HepG2 (cell line): ENCODE measurements at regions not wholly inside any gene's neighbourhood (a gene's known extent, or its start where the extent isn't known, plus 50 kb on each side); places are given as distances from the start of the nearest gene placed in this dataset.

Experiments
- CSRNP2 ChIP-seq: sonication (generic); formaldehyde crosslinking; conservative IDR thresholded peaks from 2 replicates; pipeline ENCODE4 v1.8.0; 2022; ENCODE audit warnings: low read depth, missing genetic modification reagents
- DMTF1 ChIP-seq: sonication (generic); formaldehyde crosslinking; IDR thresholded peaks from 2 replicates; pipeline ENCODE4 v1.4.0; 2020; ENCODE audit warnings: mild to moderate bottlenecking, missing genetic modification reagents
- FOXO1 ChIP-seq: sonication (generic); formaldehyde crosslinking; IDR thresholded peaks from 2 replicates; pipeline ENCODE4 v1.4.0; 2020; ENCODE audit warnings: missing genetic modification reagents
- JDP2 ChIP-seq: sonication (generic); formaldehyde crosslinking; IDR thresholded peaks from 2 replicates; pipeline ENCODE4 v1.8.1; 2022; ENCODE audit warnings: missing genetic modification reagents, borderline replicate concordance
- NONO ChIP-seq, 2 experiments: fragments of 450-650 bp in 1 of 2; sonication (generic) in 1 of 2; formaldehyde crosslinking in 1 of 2; IDR thresholded peaks in 1 of 2; conservative IDR thresholded peaks in 1 of 2; 2 replicates each; pipeline versions ENCODE4 v1.6.1 to v1.8.0; 2017 to 2022; ENCODE audit warnings: mild to moderate bottlenecking in 1 of 2, missing genetic modification reagents in 1 of 2, moderate library complexity in 1 of 2
- SOX13 ChIP-seq, 3 experiments: fragments of 450-650 bp in 1 of 3; sonication (generic) in 1 of 3; formaldehyde crosslinking in 1 of 3; IDR thresholded peaks in 2 of 3; conservative IDR thresholded peaks in 1 of 3; 2 replicates each; pipeline versions ENCODE4 v1.5.0 to v1.6.1; 2016 to 2020; ENCODE audit warnings: antibody characterized with exemption in 1 of 3, mild to moderate bottlenecking in 1 of 3, missing compliant biosample characterization in 1 of 3, missing genetic modification reagents in 1 of 3, moderate library complexity in 1 of 3
- TFE3 ChIP-seq: IDR thresholded peaks from 2 replicates; pipeline ENCODE4 v1.6.1; 2016
- ZNF619 ChIP-seq: sonication (generic); formaldehyde crosslinking; IDR thresholded peaks from 2 replicates; pipeline ENCODE4 v1.4.0; 2020; ENCODE audit warnings: mild to moderate bottlenecking, missing genetic modification reagents
- ZNF660 ChIP-seq: sonication (generic); formaldehyde crosslinking; IDR thresholded peaks from 2 replicates; pipeline ENCODE4 v1.5.1; 2020; ENCODE audit warnings: mild to moderate bottlenecking, low read depth, missing genetic modification reagents, borderline replicate concordance
- ZSCAN12 ChIP-seq: sonication (generic); formaldehyde crosslinking; IDR thresholded peaks from 2 replicates; pipeline ENCODE4 v1.9.0; 2021; ENCODE audit warnings: mild to moderate bottlenecking, missing genetic modification reagents
- TF ChIP-seq, protein P1 (sequence below): sonication (generic); formaldehyde crosslinking; IDR thresholded peaks from 2 replicates; pipeline ENCODE4 v1.4.0; 2020; ENCODE audit warnings: mild to moderate bottlenecking, missing genetic modification reagents, borderline replicate concordance
- TF ChIP-seq, protein P2 (sequence below): sonication (generic); formaldehyde crosslinking; IDR thresholded peaks from 2 replicates; pipeline ENCODE4 v1.9.0; 2021; ENCODE audit warnings: missing genetic modification reagents, borderline replicate concordance

GRCh38 chr3:194069421-194070219 lies 66.3 kb upstream of the HES1 start (continued):
- TF ChIP-seq NONO (IDR thresholded peaks at IDR 0.05) (no peak), NONO (CRISPR knock-in tag; conservative IDR thresholded peaks at IDR 0.05) (no peak), SOX13 (IDR thresholded peaks at IDR 0.05) (no peak), SOX13 (CRISPR knock-in tag; conservative IDR thresholded peaks at IDR 0.05 in 1 of 2, IDR thresholded peaks at IDR 0.05 in 1 of 2) (peak in 1 of 2 experiments; percentile 66; a peak in 1 of 4 replicates), ZSCAN12 (CRISPR knock-in tag) (no peak), JDP2 (CRISPR knock-in tag) (no peak), ZNF660 (CRISPR knock-in tag) (no peak), FOXO1 (peak; percentile 50; the same call in 1 of the 2 replicates), TFE3 (CRISPR knock-in tag) (no peak), DMTF1 (CRISPR knock-in tag) (no peak), ZNF619 (CRISPR knock-in tag) (no peak), CSRNP2 (CRISPR knock-in tag) (no peak)
- TF ChIP-seq, protein P1, sequence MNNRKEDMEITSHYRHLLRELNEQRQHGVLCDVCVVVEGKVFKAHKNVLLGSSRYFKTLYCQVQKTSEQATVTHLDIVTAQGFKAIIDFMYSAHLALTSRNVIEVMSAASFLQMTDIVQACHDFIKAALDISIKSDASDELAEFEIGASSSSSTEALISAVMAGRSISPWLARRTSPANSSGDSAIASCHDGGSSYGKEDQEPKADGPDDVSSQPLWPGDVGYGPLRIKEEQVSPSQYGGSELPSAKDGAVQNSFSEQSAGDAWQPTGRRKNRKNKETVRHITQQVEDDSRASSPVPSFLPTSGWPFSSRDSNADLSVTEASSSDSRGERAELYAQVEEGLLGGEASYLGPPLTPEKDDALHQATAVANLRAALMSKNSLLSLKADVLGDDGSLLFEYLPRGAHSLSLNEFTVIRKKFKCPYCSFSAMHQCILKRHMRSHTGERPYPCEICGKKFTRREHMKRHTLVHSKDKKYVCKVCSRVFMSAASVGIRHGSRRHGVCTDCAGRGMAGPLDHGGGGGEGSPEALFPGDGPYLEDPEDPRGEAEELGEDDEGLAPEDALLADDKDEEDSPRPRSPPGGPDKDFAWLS, result no peak
- TF ChIP-seq, protein P2, sequence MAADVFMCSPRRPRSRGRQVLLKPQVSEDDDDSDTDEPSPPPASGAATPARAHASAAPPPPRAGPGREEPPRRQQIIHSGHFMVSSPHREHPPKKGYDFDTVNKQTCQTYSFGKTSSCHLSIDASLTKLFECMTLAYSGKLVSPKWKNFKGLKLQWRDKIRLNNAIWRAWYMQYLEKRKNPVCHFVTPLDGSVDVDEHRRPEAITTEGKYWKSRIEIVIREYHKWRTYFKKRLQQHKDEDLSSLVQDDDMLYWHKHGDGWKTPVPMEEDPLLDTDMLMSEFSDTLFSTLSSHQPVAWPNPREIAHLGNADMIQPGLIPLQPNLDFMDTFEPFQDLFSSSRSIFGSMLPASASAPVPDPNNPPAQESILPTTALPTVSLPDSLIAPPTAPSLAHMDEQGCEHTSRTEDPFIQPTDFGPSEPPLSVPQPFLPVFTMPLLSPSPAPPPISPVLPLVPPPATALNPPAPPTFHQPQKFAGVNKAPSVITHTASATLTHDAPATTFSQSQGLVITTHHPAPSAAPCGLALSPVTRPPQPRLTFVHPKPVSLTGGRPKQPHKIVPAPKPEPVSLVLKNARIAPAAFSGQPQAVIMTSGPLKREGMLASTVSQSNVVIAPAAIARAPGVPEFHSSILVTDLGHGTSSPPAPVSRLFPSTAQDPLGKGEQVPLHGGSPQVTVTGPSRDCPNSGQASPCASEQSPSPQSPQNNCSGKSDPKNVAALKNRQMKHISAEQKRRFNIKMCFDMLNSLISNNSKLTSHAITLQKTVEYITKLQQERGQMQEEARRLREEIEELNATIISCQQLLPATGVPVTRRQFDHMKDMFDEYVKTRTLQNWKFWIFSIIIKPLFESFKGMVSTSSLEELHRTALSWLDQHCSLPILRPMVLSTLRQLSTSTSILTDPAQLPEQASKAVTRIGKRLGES, result no peak
